ENCODE measurements at regions not wholly inside any gene's neighbourhood (a gene's known extent, or its start where the extent isn't known, plus 50 kb on each side); places are given as distances from the start of the nearest gene placed in this dataset.
"Not testable (repeated sequence)": the region's sequence is repeated elsewhere in the genome, so short reads cannot be mapped to it uniquely, and the experiment has no call there.

DNA sequence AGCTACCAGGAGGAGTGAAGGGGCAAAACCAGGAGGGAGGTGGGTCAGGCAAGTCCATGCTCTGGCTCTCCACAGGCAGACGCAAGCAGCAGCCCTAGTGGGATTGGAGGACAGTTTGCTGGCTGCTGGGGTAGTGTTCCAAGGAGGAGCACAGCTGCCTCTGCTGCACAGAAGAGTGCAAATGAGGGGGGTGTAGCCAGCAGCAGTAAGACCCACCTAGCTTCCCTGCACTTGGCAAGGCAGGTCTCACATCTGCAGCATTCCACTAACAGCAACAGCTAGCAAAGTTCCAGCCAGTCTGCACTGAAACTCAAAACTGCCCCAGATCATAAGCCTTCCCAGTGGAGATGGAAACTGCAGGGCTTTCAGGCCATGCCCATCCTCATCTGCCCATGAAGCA, 405.0 kb downstream of the UTRN start:
- Histone ChIP-seq H3K27ac (ENCODE audit: low read depth, low read length) (no peak overlapping the region), H4K20me1 (ENCODE audit: insufficient read depth, low read length) (no peaks in the 10 kb centered on the region), H3K27me3 (ENCODE audit: insufficient read depth, low read length) (no peaks in the 10 kb centered on the region), H3K79me2 (ENCODE audit: insufficient read depth, low read length) (peaks cover 3% of the 10 kb centered on the region), H3K4me1 (ENCODE audit: insufficient read depth, low read length) (no peaks in the 10 kb centered on the region), H3K4me3 (ENCODE audit: insufficient read depth, low read length) (no peak overlapping the region), H3K36me3 (ENCODE audit: insufficient read depth, low read length) (no peaks in the 10 kb centered on the region), H3K4me2 (ENCODE audit: insufficient read depth, low read length) (no peak overlapping the region), H2AFZ (ENCODE audit: low read length) (no peak overlapping the region), H3K9me3 (ENCODE audit: low read depth, low read length) (no peaks in the 10 kb centered on the region)
- TF ChIP-seq CTCF (IDR thresholded peaks at IDR 0.05; ENCODE audit: extremely low read depth, low read depth, low read length) = no peak
- no peak for DNase-seq (ENCODE audit: insufficient read length, low spot score, missing footprints)

DNA sequence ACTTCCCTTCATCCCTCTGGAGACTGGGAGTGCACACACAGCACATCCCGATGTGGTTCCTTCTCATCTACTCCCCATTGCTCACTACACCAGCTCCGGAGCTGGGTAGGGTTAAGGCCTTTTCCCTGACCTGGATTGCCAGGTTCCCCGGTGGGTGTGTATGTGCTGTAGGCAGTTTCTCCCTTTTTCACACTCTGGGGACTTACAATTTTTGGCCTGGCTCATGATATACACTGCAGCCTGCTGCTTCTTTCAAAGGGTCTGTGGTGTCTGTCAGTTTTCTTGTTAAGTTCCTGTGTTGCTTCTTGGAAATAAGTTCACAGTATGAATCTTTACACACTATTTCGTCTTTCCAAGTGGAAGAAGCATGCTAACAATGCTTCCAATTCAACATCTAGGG, 405.5 kb downstream of the UTRN start:
- Histone ChIP-seq H3K4me2 (ENCODE audit: insufficient read depth, low read length) (no peak overlapping the region), H3K27ac (ENCODE audit: low read depth, low read length) (no peak overlapping the region), H3K4me3 (ENCODE audit: insufficient read depth, low read length) (no peak overlapping the region), H4K20me1 (ENCODE audit: insufficient read depth, low read length) (no peaks in the 10 kb centered on the region), H2AFZ (ENCODE audit: low read length) (no peak overlapping the region), H3K9me3 (ENCODE audit: low read depth, low read length) (no peaks in the 10 kb centered on the region), H3K36me3 (ENCODE audit: insufficient read depth, low read length) (no peaks in the 10 kb centered on the region), H3K27me3 (ENCODE audit: insufficient read depth, low read length) (no peaks in the 10 kb centered on the region), H3K4me1 (ENCODE audit: insufficient read depth, low read length) (no peaks in the 10 kb centered on the region), H3K79me2 (ENCODE audit: insufficient read depth, low read length) (peaks cover 2% of the 10 kb centered on the region)
- no peak for TF ChIP-seq CTCF (IDR thresholded peaks at IDR 0.05; ENCODE audit: extremely low read depth, low read depth, low read length)
- DNase-seq (ENCODE audit: insufficient read length, low spot score, missing footprints) = no peak

GRCh38 chr6:144692050-144692449, 406.9 kb downstream of the UTRN start:
- H3K79me2 ChIP-seq (ENCODE audit: insufficient read depth, low read length); H3K27me3 ChIP-seq (ENCODE audit: insufficient read depth, low read length); H3K36me3 ChIP-seq (ENCODE audit: insufficient read depth, low read length); H4K20me1 ChIP-seq (ENCODE audit: insufficient read depth, low read length); H3K27ac ChIP-seq (ENCODE audit: low read depth, low read length); DNase-seq (ENCODE audit: insufficient read length, low spot score, missing footprints); H3K9me3 ChIP-seq (ENCODE audit: low read depth, low read length); H2AFZ ChIP-seq (ENCODE audit: low read length); H3K4me3 ChIP-seq (ENCODE audit: insufficient read depth, low read length); H3K4me1 ChIP-seq (ENCODE audit: insufficient read depth, low read length); H3K4me2 ChIP-seq (ENCODE audit: insufficient read depth, low read length): not testable (repeated sequence)

DNA sequence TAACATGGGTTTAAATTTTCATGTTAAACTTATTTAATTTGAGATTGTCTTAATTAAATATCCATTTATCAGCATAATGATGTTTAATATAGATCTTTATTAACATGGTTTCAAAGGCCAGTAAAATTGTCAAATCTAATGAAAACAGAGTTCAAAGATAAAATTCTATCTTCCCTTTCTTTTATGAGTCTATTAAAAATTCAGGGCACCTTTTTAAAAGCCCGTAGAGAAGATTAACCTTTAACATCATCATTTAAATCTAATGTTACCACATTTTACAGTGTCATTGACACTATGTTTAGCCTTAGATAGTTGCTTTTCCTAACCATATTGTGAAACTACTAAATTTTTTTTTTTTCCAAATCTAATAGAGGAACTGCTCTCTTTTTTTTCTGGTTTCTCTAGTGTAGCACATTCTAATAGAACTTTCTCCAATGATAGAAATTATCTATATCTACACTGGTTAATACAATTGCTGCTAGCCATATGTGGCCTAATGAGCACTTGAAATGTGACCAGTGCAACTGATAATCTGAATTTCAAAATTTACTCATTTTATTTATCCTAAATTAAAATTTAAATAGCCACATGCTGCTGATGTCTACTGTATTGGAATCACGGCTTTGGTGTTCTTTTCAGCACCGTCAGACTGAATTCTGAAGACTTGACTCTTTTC, 410.9 kb downstream of the UTRN start:
- no peaks in the 10 kb centered on the region for H3K4me1 ChIP-seq (ENCODE audit: insufficient read depth, low read length)
- H4K20me1 ChIP-seq (ENCODE audit: insufficient read depth, low read length) = no peaks in the 10 kb centered on the region
- no peak overlapping the region for H2AFZ ChIP-seq (ENCODE audit: low read length)
- H3K27ac ChIP-seq (ENCODE audit: low read depth, low read length) = no peak overlapping the region
- H3K4me2 ChIP-seq (ENCODE audit: insufficient read depth, low read length) = no peak overlapping the region
- H3K9me3 ChIP-seq (ENCODE audit: low read depth, low read length) = no peaks in the 10 kb centered on the region
- H3K4me3 ChIP-seq (ENCODE audit: insufficient read depth, low read length) = no peak overlapping the region
- no peak for TF ChIP-seq CTCF (IDR thresholded peaks at IDR 0.05; ENCODE audit: extremely low read depth, low read depth, low read length)
- H3K79me2 ChIP-seq (ENCODE audit: insufficient read depth, low read length) = peaks cover 2% of the 10 kb centered on the region
- peak; percentile 62 for DNase-seq (ENCODE audit: insufficient read length, low spot score, missing footprints)
- no peaks in the 10 kb centered on the region for H3K36me3 ChIP-seq (ENCODE audit: insufficient read depth, low read length)
- H3K27me3 ChIP-seq (ENCODE audit: insufficient read depth, low read length) = no peaks in the 10 kb centered on the region

Measured in osteoblast (primary cell).